Activated CD4-positive, alpha-beta T cell treated with anti-CD3 and anti-CD28 coated beads for 4 hours (primary cell): ENCODE measurements at regions not wholly inside any gene's neighbourhood (a gene's known extent, or its start where the extent isn't known, plus 50 kb on each side); places are given as distances from the start of the nearest gene placed in this dataset.
A peak's percentile ranks its signal among the peaks of the same experiment; 100 is the strongest.

Source experiments
- DNase-seq, 2 donors: peaks; one replicate each; pipeline ENCODE4 v3.0.0-alpha.2; 2020

- no peak for DNase-seq
Observed at GRCh38 chr2:57728691-57729090, 317.9 kb upstream of the VRK2 start.

- no peak for DNase-seq
Observed at GRCh38 chr2:57733956-57734355, 312.6 kb upstream of the VRK2 start.

GRCh38 chr2:57740891-57741290, 305.7 kb upstream of the VRK2 start:
- no peak for DNase-seq

- no peak for DNase-seq
Observed at GRCh38 chr2:57753636-57754035, 293.0 kb upstream of the VRK2 start.

GRCh38 chr2:57758686-57759085, 287.9 kb upstream of the VRK2 start:
- DNase-seq, result no peak

- DNase-seq, result no peak
Observed at GRCh38 chr2:57759131-57759530, 287.5 kb upstream of the VRK2 start.

- DNase-seq, result peak; percentile 52 to 70
Observed at GRCh38 chr2:57759822-57760300, 286.7 kb upstream of the VRK2 start.

GRCh38 chr2:57760381-57760801, 286.2 kb upstream of the VRK2 start:
- DNase-seq, result no peak

- no peak for DNase-seq
Observed at GRCh38 chr2:57776916-57777315, 269.7 kb upstream of the VRK2 start.

GRCh38 chr2:57782587-57782986, 264.0 kb upstream of the VRK2 start:
- DNase-seq, result no peak

GRCh38 chr2:57793310-57793709, 253.3 kb upstream of the VRK2 start:
- no peak for DNase-seq

GRCh38 chr2:57796527-57796926, 250.1 kb upstream of the VRK2 start:
- DNase-seq, result no peak

- no peak for DNase-seq
Observed at GRCh38 chr2:57798346-57798745, 248.3 kb upstream of the VRK2 start.

GRCh38 chr2:57802243-57802642, 244.4 kb upstream of the VRK2 start:
- DNase-seq, result no peak

- no peak for DNase-seq
Observed at GRCh38 chr2:57804971-57805370, 241.6 kb upstream of the VRK2 start.

- DNase-seq, result no peak
Observed at GRCh38 chr2:57806449-57806968, 240.1 kb upstream of the VRK2 start.

- no peak for DNase-seq
Observed at GRCh38 chr2:57809230-57809629, 237.4 kb upstream of the VRK2 start.

- no peak for DNase-seq
Observed at GRCh38 chr2:57821088-57821487, 225.5 kb upstream of the VRK2 start.

- DNase-seq, result no peak
Observed at GRCh38 chr2:57828221-57828620, 218.4 kb upstream of the VRK2 start.

- DNase-seq, result no peak
Observed at GRCh38 chr2:57834666-57835065, 211.9 kb upstream of the VRK2 start.

GRCh38 chr2:57842531-57842930, 204.1 kb upstream of the VRK2 start:
- no peak for DNase-seq

- no peak for DNase-seq
Observed at GRCh38 chr2:57843158-57843557, 203.4 kb upstream of the VRK2 start.

GRCh38 chr2:57848723-57849122, 197.9 kb upstream of the VRK2 start:
- no peak for DNase-seq

- DNase-seq, result no peak
Observed at GRCh38 chr2:57849843-57850242, 196.8 kb upstream of the VRK2 start.

- no peak for DNase-seq
Observed at GRCh38 chr2:57850415-57851130, 196.0 kb upstream of the VRK2 start.
